ENCODE measurements at regions not wholly inside any gene's neighbourhood (a gene's known extent, or its start where the extent isn't known, plus 50 kb on each side); places are given as distances from the start of the nearest gene placed in this dataset.

DNA sequence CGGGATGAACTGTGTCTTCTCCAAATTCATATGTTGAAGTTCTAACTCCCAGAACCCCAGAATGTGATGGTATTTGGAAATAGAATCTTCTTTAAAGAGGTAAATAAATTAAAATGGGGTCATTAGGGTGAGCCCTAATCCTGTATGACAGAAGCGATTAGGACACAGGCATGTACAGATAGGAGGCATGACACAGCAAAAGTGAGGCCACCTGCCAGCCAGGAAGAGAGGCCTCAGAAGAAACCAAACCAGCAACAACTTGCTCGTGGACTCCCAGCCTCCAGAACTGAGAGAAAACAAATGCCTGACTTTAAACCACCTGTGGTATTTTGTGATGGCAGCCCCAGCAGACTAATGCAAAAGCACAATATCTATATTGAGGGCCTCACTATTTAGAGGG is 214.3 kb downstream of the NEBL start (continued):
- no peak for TF ChIP-seq YY1 (IDR thresholded peaks at IDR 0.05)
- TF ChIP-seq SP1 (IDR thresholded peaks at IDR 0.05): no peak
- TF ChIP-seq, protein P1, sequence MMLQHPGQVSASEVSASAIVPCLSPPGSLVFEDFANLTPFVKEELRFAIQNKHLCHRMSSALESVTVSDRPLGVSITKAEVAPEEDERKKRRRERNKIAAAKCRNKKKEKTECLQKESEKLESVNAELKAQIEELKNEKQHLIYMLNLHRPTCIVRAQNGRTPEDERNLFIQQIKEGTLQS (IDR thresholded peaks at IDR 0.05): no peak
- TF ChIP-seq RAD21 (IDR thresholded peaks at IDR 0.05): no peak
- TF ChIP-seq RXRA (IDR thresholded peaks at IDR 0.05): no peak
- no peak for TF ChIP-seq HNF4G (IDR thresholded peaks at IDR 0.05)
- TF ChIP-seq TAF1 (conservative IDR thresholded peaks at IDR 0.05): no peak

DNA sequence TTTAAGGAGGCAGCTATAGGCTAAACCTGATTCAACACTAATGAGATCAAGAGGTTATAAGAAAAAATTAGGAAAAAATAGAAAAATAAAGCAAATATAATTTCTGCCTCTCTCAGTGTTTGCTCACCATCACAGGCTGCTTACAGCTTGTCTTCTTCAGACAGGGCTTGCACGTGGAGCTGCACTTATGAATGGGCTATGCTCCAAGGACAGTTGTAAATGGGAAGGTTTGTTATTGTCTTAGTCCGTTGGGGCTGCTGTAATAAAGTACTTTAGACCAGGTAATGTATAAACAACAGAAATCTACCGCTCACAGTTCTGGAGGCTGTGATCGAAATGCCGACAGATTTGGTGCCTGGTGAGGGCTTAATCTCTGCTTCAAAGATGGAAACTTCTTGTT is 219.8 kb downstream of the NEBL start:
- no peak overlapping the region for H3K27ac ChIP-seq (ENCODE audit: low read depth in 1 of 2, low read length in 2 of 2)
- no peak overlapping the region for H3K4me3 ChIP-seq (ENCODE audit: low read depth in 1 of 3, low read length in 3 of 3)
- 81% methylated on average over 5 of the region's 5 CpGs for WGBS
- no peaks in the 10 kb centered on the region for H3K4me1 ChIP-seq (ENCODE audit: control insufficient read depth in 4 of 4, insufficient read depth in 4 of 4, low read length in 3 of 4)
- no peak overlapping the region for H3K9ac ChIP-seq (ENCODE audit: low read depth in 1 of 2, low read length in 2 of 2)
- no peak for DNase-seq (ENCODE audit: low spot score)
- TF ChIP-seq EGR1 (IDR thresholded peaks at IDR 0.05; ENCODE audit: low read depth in 2 of 2): no peak
- no peak for TF ChIP-seq HNF4G (IDR thresholded peaks at IDR 0.05)
- no peak for TF ChIP-seq GABPA (IDR thresholded peaks at IDR 0.05 in 1 of 2, conservative IDR thresholded peaks at IDR 0.05 in 1 of 2)
- no peak for TF ChIP-seq FOXA2 (IDR thresholded peaks at IDR 0.05)
- TF ChIP-seq, protein P1 (IDR thresholded peaks at IDR 0.05): no peak
- no peak for TF ChIP-seq YY1 (IDR thresholded peaks at IDR 0.05)
- TF ChIP-seq, protein P2, sequence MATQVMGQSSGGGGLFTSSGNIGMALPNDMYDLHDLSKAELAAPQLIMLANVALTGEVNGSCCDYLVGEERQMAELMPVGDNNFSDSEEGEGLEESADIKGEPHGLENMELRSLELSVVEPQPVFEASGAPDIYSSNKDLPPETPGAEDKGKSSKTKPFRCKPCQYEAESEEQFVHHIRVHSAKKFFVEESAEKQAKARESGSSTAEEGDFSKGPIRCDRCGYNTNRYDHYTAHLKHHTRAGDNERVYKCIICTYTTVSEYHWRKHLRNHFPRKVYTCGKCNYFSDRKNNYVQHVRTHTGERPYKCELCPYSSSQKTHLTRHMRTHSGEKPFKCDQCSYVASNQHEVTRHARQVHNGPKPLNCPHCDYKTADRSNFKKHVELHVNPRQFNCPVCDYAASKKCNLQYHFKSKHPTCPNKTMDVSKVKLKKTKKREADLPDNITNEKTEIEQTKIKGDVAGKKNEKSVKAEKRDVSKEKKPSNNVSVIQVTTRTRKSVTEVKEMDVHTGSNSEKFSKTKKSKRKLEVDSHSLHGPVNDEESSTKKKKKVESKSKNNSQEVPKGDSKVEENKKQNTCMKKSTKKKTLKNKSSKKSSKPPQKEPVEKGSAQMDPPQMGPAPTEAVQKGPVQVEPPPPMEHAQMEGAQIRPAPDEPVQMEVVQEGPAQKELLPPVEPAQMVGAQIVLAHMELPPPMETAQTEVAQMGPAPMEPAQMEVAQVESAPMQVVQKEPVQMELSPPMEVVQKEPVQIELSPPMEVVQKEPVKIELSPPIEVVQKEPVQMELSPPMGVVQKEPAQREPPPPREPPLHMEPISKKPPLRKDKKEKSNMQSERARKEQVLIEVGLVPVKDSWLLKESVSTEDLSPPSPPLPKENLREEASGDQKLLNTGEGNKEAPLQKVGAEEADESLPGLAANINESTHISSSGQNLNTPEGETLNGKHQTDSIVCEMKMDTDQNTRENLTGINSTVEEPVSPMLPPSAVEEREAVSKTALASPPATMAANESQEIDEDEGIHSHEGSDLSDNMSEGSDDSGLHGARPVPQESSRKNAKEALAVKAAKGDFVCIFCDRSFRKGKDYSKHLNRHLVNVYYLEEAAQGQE (IDR thresholded peaks at IDR 0.05): no peak
- no peaks in the 10 kb centered on the region for H3K36me3 ChIP-seq (ENCODE audit: control insufficient read depth in 4 of 4, insufficient read depth in 3 of 4, low read depth in 1 of 4, low read length in 3 of 4)
- no peaks in the 10 kb centered on the region for H3K9me3 ChIP-seq (ENCODE audit: control insufficient read depth in 4 of 4, low read length in 3 of 4)
- no peaks in the 10 kb centered on the region for H3K27me3 ChIP-seq (ENCODE audit: control insufficient read depth in 4 of 4, insufficient read depth in 4 of 4, low read length in 3 of 4)

DNA sequence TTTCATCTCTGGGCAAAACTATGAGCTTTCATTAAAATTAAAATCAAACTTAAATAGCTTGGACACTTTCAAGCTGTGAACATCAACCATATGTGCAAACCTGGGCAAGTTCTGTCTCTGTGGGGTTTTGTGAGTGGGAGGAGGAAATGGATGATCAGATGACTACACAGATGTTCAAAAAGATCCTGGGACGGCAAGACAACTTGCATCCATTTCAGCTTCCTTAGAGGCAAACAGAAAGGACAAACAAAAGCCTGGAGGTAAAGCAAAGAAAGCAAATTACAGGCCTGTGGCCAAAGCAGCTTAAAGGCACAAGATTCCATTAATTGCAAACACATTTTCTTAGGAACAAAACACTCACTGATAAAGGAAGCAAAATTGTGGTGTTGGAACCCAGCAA is 222.2 kb downstream of the NEBL start:
- DNase-seq (ENCODE audit: low spot score): no peak
- no peaks in the 10 kb centered on the region for H3K27me3 ChIP-seq (ENCODE audit: control insufficient read depth in 4 of 4, insufficient read depth in 4 of 4, low read length in 3 of 4)
- no peak overlapping the region for H3K27ac ChIP-seq (ENCODE audit: low read depth in 1 of 2, low read length in 2 of 2)
- H3K9ac ChIP-seq (ENCODE audit: low read depth in 1 of 2, low read length in 2 of 2): no peak overlapping the region
- H3K9me3 ChIP-seq (ENCODE audit: control insufficient read depth in 4 of 4, low read length in 3 of 4): no peaks in the 10 kb centered on the region
- TF ChIP-seq, protein P3, sequence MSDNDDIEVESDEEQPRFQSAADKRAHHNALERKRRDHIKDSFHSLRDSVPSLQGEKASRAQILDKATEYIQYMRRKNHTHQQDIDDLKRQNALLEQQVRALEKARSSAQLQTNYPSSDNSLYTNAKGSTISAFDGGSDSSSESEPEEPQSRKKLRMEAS (IDR thresholded peaks at IDR 0.05): no peak
- TF ChIP-seq EGR1 (IDR thresholded peaks at IDR 0.05; ENCODE audit: low read depth in 2 of 2): no peak
- no peak for TF ChIP-seq JUND (IDR thresholded peaks at IDR 0.05)
- no peak for TF ChIP-seq FOXA1 (IDR thresholded peaks at IDR 0.05)
- TF ChIP-seq NR2F2 (IDR thresholded peaks at IDR 0.05): no peak
- TF ChIP-seq, protein P2 (IDR thresholded peaks at IDR 0.05): no peak
- TF ChIP-seq SP1 (IDR thresholded peaks at IDR 0.05): no peak
- TF ChIP-seq RAD21 (IDR thresholded peaks at IDR 0.05): no peak
- TF ChIP-seq HNF4G (IDR thresholded peaks at IDR 0.05): no peak
- TF ChIP-seq HNF4A (conservative IDR thresholded peaks at IDR 0.05): no peak
- TF ChIP-seq GABPA (IDR thresholded peaks at IDR 0.05 in 1 of 2, conservative IDR thresholded peaks at IDR 0.05 in 1 of 2): no peak
- no peak for TF ChIP-seq RXRA (IDR thresholded peaks at IDR 0.05)
- no peak for TF ChIP-seq FOXA2 (IDR thresholded peaks at IDR 0.05)
- TF ChIP-seq, protein P1 (IDR thresholded peaks at IDR 0.05): no peak
- TF ChIP-seq, protein P4, sequence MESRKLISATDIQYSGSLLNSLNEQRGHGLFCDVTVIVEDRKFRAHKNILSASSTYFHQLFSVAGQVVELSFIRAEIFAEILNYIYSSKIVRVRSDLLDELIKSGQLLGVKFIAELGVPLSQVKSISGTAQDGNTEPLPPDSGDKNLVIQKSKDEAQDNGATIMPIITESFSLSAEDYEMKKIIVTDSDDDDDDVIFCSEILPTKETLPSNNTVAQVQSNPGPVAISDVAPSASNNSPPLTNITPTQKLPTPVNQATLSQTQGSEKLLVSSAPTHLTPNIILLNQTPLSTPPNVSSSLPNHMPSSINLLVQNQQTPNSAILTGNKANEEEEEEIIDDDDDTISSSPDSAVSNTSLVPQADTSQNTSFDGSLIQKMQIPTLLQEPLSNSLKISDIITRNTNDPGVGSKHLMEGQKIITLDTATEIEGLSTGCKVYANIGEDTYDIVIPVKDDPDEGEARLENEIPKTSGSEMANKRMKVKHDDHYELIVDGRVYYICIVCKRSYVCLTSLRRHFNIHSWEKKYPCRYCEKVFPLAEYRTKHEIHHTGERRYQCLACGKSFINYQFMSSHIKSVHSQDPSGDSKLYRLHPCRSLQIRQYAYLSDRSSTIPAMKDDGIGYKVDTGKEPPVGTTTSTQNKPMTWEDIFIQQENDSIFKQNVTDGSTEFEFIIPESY (IDR thresholded peaks at IDR 0.05): no peak
- no peak for TF ChIP-seq TAF1 (conservative IDR thresholded peaks at IDR 0.05)
- TF ChIP-seq YY1 (IDR thresholded peaks at IDR 0.05): no peak
- TF ChIP-seq, protein P5, sequence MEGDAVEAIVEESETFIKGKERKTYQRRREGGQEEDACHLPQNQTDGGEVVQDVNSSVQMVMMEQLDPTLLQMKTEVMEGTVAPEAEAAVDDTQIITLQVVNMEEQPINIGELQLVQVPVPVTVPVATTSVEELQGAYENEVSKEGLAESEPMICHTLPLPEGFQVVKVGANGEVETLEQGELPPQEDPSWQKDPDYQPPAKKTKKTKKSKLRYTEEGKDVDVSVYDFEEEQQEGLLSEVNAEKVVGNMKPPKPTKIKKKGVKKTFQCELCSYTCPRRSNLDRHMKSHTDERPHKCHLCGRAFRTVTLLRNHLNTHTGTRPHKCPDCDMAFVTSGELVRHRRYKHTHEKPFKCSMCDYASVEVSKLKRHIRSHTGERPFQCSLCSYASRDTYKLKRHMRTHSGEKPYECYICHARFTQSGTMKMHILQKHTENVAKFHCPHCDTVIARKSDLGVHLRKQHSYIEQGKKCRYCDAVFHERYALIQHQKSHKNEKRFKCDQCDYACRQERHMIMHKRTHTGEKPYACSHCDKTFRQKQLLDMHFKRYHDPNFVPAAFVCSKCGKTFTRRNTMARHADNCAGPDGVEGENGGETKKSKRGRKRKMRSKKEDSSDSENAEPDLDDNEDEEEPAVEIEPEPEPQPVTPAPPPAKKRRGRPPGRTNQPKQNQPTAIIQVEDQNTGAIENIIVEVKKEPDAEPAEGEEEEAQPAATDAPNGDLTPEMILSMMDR (IDR thresholded peaks at IDR 0.05; ENCODE audit: low read depth, low read length, missing input control): no peak
- no peaks in the 10 kb centered on the region for H3K4me1 ChIP-seq (ENCODE audit: control insufficient read depth in 4 of 4, insufficient read depth in 4 of 4, low read length in 3 of 4)
- no peak overlapping the region for H3K4me3 ChIP-seq (ENCODE audit: low read depth in 1 of 3, low read length in 3 of 3)
- WGBS: 6% methylated on average over 1 of the region's 1 CpG
- no peaks in the 10 kb centered on the region for H3K36me3 ChIP-seq (ENCODE audit: control insufficient read depth in 4 of 4, insufficient read depth in 3 of 4, low read depth in 1 of 4, low read length in 3 of 4)

Measured in liver (tissue), 8 donors.